ENCODE measurements at regions not wholly inside any gene's neighbourhood (a gene's known extent, or its start where the extent isn't known, plus 50 kb on each side); places are given as distances from the start of the nearest gene placed in this dataset.
"Not testable (repeated sequence)": the region's sequence is repeated elsewhere in the genome, so short reads cannot be mapped to it uniquely, and the experiment has no call there.

DNA sequence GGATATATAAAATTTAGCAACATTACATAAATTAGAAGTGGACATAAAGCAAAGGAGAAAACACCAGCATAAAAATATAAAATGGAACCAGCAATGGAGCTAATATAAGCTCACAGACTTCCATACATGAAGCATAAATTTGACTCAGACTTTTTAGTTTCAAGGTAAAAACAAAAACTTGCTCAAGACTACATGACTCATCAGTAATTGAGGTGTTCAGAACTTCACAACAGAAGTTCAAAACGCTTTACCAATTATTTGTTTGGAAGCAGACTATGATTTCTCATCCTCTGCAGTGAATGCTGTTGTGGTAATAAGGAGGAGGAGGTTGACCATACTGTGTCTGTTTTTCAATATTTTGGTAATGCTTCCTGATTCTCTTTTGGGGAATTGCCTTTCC is 192.0 kb upstream of the MEIS1 start:
- not testable (repeated sequence) for DNase-seq (ENCODE audit: low read depth)

DNA sequence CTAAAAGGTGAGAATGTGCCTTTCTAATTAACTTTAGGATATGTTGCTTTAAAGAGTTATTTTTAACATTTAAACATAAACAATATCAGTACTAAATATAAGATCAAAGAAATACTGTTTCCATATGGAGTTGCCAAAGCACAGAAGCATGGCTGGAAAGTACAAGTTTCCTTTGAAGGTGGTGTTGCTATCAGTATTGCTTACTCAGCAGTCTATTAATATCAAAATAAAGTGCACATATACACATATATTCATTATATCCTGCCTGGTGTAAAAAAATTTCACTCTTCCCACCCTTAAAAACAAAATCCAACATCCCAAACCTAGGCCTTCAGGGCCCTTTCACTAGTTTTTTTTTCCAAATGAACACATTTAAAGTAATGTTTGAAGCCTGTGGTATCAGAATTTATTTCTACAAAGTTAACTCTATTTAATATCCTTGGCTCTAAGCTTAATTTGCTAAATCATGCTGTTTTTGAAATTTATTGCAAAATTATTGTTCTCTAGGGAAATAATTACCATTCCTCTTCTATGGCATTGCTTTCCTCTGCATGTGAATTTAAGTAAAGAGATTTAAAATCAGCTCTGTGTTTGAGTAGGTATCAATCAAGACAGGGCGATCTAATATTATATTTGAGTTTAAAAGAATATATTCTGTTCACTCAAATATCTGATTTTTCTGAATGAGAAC is 192.7 kb upstream of the MEIS1 start:
- no peak for DNase-seq (ENCODE audit: low read depth)

DNA sequence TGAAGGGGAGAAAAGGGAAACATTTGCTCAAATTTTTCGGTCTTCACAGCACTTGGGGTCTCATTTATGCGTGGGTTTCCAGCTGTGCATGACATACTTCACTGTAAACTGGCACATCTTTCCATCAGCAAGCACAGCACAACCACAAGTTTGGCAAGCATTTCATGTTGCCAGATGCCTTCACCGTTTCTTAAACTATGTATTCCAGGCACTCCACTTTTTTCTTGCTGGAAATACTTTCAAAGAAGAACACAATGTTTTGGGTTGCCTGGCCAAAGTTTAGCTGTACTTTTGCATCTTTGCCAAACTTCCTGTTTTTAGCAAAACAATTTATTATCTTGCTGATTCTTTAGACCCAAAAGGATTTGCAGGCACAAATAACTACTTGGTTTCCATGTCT is 194.6 kb upstream of the MEIS1 start:
- no peak for DNase-seq (ENCODE audit: low read depth)

DNA sequence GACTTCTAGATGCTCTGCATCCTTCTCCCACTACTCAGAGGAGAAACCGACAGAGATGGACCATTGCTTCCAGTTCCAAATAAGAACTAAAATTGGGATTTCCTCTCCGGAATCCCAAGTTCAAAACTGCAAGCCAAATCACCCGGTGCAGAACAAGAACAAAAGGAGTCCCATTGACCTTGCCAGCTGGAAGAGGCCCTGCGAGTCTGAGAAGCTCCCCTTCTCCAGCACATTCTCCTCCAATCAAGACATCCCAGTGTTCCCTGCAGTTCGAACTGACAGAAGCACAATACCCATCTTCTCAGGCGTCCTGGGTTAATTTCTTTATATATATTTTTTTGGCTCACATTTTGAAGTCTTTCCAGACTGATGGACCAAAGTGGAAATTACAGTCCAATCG is 195.3 kb upstream of the MEIS1 start:
- no peak for DNase-seq (ENCODE audit: low read depth)

DNA sequence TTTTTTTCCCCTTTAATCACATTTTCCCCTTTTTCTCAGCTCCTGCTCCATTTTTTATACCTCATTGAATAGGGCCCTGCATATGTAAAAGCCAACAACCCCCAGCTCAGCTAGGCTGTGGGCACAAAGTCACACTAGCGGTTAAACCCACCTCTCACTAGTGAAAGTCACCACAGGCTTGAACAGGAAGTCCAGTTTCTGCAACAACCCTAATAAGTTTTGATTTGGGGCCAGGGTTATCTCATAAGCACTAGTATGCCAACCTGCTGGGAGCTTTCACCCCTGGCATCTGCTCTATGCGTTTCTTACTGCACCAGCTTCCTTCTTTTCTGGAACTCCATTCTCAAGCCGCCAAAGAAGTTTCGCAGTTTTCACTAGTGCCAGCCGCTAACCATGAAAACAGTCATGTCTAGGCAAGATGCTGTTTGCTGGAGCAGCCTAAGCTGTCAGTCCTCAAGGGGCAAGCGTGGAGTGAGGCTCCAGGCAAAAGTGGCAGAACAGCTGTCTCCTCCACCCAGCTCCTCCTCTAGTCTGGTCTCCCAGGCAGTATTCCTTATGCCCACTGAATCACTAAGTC is 197.0 kb upstream of the MEIS1 start:
- no peak for DNase-seq (ENCODE audit: low read depth)

DNA sequence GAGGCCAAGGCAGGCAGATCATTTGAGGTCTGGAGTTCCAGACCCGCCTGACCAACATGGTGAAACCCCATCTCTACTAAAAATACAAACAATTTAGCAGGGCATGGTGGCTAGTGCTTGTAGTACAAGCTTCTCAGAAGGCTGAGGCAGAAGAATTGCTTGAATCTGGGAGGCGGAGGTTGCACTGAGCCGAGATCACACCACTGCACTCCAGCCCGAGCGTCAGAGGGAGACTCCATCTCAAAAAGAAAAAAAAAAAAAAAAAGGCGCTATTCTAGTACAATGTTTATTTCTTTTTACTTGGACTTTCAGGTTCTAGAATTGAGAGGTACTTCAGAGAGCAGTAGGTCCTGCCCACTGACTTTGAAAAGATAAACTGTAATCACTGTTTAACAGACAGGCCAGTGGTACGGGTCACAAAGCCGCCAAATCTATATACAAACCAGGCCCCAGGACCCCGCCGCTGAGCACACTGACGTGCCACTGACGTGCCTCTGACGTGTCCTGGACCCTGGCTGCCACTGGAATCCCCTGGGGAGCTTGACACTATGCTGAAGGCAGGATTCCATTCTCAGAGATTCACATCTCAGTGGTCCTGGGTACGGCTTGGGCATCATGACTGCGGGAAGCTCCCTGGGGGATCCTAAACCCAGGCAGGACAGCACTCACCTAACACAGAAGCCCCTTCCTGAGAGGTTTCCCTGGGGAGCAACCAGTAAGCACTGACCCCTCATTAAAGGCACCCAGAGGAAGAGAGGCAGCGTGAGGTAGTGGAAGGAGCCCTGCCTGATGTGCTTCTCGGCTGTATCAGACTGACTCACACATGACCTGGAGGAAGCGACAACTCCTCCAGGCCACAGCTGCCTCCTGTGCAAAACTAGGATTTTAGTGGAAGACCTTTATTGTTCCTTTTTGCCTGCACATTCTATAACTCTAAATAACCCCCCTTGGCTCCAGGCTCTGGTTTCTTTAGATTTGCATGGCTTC is 197.8 kb upstream of the MEIS1 start:
- DNase-seq (ENCODE audit: low read depth), result no peak

DNA sequence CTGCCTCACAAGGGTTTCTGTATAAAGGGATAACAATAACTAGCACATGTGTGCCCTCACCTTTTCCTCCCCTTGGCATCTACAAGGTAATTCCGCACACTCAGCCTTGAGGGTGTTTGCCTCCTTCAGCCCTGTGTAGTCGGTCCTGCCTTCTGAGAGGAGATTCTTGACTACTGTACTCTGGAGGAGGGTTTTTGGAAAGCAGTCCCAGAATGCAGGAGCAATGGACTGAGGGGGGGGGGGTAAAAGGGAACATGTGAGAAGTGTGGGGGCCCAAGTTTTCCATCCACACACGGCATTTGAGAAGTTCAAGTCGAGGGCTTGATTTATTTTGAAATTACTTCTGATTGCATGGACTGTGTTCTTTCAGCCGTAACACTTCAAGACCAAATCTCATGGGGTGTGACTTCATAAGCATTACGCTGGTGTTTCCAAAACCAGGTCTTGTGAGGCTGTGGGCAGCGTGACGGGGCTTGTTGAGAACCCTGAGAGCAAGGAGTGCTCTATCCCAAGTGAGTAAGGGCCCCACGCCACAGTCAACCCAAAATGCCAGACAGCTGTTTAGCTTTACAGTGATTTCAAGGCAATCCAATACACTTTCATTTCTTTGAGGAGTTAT is 198.7 kb upstream of the MEIS1 start:
- no peak for DNase-seq (ENCODE audit: low read depth)

DNA sequence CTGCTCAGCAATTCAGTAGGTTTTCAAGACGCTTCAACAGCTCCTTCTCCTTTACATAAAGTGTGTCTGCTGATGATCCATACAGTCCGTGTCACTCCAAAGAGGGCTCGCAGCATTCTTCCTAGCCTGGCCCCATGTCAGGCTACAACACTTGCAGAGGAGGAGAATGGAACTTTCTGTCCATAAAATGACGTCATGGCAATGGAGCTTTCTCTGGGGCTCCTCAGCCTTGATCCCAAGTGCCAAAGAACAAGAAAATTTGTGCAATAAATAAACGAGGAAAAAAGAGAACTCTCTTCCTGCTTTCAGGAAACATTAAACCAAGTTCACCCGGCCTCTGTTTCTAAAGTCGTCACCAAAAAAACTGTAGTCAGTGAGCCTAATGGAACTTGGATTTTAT is 199.5 kb upstream of the MEIS1 start:
- DNase-seq (ENCODE audit: low read depth), result no peak

DNA sequence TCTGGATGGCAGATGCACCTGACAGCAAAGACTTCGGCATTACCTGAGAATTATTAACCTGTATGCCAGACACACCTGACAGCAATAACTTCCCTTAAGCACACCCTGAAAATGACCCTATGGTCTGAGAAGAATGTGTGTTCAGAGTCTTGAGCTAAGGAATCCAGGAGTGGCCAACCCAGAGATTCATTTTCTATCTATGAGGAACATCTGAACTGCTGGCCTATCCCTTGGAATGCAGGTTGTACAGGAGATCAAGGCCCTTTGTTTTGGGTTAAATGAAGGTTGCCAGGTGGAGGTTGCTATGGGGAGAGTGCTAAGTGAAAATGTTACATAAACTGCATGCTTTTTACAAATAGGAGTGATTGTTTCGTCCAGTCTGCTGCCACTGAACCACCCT is 200.9 kb upstream of the MEIS1 start:
- DNase-seq (ENCODE audit: low read depth), result no peak

DNA sequence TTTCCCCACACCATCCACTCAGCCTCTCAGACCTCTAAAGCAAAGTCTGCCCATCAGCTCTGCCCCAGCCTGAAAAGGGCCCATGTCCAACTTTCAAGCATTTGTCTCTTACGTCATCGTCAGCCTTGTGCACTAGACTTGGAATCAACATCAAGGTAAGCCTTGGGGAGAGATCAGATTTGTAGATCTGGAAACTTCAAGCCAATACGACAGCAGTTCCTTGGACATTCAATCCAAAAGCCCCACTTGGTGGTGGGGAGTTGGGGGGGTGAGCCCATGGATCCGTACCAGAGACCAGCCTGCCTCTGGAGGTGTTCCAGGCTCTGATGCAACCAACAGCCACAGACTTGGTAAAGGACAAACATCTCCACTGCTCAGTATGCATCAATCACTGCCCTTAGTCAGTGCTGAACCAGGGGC is 206.8 kb upstream of the MEIS1 start:
- DNase-seq (ENCODE audit: low read depth), result no peak

DNA sequence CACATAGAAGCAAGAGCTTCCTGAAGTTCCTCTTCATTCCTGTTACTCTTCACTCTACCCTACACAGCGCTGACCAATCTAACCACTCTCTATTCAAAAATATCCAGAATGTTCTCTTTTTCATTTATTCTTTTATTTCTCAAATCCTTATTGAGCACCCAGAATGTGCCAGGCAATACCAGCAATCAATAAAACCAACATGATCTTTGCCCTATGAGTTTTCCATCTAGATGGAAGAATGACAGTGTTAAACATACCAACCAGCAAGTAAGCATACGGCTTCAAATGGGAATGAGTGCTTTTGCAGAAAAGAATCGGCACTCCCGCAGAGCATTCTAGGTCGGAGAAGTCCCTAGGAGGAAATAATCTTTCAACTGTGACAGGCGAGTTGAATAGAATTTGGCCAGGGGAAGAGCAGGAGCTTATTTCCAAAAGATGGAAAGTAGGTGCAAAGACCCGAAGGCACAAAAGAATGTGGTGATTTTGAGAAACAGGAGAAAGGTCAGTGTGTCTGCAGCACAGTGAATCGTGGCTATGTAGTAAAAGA is 217.8 kb upstream of the MEIS1 start:
- no peak for DNase-seq (ENCODE audit: low read depth)

DNA sequence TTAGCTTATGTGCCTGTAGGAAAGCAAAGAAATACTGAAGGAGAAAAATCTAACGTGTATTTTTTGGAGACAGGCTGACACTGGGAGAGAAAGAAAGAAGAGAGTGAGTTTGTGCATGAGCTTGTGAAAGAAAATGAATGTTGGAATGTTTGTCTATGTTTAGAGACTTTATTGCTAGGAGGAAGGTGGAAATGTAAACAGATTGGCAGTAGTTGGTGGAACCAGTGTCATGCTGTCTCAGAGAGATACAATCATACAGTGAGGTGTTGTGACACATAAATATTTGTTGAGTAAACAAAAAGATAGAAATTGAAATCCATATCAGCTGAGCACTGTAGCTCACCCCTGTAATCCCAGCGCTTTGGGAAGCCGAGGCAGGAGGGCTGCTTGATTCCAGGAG is 222.2 kb upstream of the MEIS1 start:
- no peak for DNase-seq (ENCODE audit: low read depth)

DNA sequence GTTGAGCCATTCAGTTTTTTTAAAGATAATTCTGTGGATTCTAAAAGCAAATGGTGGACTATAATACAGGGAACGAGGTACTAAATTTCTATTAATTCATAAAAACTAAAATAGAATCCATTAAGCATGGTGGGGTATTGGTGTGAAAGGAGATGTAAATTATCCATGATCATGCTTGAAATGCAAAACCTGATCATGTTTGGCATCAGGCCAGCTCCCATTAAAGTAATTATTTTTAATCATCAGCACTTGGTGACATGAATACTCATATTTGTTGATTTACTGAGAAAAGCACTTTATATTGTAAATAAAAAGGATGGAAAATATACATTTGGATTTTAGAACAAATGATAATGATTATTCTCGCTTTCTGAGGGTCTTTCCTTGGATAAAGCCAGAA is 232.3 kb upstream of the MEIS1 start:
- no peak for DNase-seq (ENCODE audit: low read depth)

DNA sequence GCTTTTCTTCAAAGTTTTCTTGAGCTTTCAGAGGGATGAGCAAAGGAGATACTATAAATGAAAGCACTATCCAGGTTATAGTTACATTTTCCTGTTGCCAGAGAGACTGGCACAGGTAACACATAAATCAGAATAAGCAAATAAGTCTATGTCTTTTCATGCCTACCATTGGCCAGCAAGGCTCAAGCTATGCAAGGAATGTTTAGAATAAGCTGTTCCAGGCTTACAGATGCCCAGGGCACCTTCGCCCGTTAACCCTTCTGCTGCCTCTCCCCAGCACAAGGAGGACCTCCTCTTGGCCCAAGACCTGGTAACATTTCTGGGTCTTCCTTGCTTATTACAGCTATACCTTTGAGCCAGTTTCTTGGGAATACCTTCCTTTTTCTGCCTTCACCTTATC is 233.7 kb upstream of the MEIS1 start:
- no peak for DNase-seq (ENCODE audit: low read depth)

DNA sequence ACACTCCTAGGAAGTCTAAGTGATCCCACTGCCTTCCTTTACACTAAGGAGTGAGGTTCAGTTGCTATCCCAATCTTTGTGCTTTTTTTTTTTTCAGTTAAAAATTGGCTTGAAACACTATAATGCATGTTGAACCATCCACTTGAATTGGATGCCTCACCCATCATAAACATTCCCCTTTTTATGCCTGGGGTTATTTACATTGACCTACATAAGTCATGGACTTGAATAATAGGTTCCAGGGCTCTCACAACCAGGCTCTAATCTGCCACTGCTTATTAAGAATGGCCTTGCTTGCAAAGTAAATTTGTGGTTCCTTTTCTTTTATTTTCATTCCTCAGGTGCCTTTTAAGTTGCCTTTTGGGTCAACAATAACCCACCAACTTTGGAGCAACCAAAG is 236.1 kb upstream of the MEIS1 start:
- no peak for DNase-seq (ENCODE audit: low read depth)

DNA sequence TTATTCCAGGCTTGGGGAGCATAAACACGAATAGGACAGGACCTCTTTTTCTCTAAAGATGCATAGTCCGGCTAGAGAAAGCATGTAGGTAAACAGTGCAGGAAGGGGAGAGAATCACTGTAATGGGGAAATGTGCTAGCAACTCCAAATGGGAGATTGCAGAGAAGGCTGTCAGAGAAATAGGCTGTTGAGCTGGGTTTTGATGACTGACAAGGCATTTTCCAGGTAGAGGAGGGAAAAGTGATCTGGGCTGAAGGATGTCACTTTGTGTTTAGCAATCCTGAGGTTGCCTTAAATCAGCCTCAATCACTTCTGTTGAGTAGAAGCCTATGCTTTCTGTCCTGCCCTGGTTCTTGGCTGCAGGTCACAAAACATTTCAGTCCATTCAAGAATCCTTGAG is 242.0 kb upstream of the MEIS1 start:
- no peak for DNase-seq (ENCODE audit: low read depth)

DNA sequence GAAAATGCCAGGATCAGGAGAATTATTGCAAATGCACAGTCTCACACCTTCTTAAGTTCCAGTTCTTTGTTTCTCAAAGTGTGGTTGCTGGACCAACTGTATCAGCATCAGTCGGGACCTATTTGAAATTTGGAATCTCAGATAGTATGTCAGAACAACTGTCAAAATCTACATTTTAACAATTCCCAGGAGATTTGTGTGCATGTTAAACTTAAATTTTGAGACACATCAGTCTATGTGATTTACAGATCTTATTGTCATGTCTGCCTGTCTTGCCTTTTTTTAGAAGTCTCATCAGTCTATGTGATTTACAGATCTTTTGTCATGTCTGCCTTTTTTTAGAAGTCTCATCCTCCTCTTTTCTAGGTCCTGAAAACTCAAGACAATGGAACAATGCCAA is 243.6 kb upstream of the MEIS1 start:
- no peak for DNase-seq (ENCODE audit: low read depth)

DNA sequence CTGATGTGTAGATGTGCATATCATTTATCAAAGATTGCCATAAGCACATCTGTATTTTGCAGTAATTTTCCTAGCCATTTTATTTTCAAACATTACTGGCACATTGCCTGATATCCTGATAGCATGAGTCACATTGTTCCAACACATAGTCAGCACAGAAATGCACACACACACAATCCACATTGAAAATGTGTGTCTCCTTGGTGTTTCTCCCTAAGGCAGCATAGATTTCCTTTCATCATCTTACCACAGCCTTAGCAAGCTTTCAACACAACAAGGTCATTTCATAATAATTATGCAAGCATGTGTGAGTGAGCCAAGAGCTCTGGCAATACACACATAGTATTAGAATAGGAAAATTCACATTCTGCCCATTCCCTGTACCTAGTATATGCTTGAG is 245.4 kb upstream of the MEIS1 start:
- no peak for DNase-seq (ENCODE audit: low read depth)

DNA sequence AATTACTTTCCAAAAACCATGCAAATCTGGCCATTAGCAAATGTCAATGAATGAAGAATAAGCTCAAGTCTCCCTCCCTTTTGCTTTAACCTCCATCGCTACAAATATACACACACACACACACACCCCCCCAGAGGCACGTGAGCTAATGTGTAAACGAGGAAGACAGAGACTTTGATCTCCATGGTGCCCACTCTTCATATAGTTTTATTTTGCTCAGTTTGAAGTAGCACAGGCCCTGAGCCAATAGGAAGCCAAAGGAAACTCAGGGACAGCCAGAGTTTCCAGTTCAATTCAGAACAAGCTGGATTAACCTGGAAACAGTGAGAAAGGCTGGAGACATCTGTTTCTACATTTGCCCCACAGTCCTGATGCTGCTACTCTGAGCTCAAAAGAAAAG is 248.4 kb upstream of the MEIS1 start:
- no peak for DNase-seq (ENCODE audit: low read depth)

DNA sequence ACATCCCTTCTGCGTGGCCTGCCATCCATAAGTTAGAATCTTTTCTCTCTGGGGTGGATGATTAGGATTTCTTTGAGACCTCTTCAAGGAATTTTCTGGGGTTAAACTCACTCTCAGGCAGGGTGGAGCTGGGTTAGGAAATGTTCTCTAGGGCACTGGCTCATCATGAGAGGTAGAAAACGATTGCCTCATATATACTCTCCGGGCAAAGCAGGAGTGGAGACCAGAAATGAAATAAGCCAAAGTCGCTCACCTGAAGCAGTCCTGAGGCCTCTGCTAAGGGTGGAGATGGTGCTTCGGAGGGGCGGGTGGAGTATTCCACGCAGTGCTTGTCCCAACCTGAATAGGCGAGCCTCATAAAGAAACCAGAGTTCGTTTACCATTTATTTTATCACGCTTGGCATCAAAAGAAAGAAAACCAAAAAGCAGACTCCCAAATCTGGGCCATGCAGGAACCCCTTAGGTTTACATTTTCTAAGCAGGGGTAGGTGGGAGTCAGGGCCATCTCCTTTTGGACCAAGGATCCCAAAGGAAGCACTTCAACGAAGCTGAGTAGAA is 249.3 kb upstream of the MEIS1 start:
- DNase-seq (ENCODE audit: low read depth), result no peak

DNA sequence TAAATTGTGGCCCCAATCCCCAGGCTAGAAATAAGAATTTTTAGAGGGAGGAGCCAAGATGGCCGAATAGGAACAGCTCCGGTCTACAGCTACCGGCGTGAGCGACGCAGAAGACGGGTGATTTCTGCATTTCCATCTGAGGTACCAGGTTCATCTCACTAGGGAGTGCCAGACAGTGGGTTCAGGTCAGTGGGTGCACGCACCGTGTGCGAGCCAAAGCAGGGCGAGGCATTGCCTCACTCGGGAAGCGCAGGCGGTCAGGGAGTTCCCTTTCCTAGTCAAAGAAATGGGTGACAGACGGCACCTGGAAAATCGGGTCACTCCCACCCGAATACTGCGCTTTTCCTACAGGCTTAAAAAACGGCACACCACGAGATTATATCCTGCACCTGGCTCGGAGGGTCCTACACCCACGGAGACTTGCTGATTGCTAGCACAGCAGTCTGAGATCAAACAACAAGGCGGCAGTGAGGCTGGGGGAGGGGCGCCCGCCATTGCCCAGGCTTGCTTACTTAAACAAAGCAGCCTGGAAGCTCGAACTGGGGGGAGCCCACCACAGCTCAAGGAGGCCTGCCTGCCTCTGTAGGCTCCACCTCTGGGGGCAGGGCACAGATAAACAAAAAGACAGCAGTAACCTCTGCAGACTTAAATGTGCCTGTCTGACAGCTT is 257.7 kb upstream of the MEIS1 start:
- not testable (repeated sequence) for DNase-seq (ENCODE audit: low read depth)
